Hindlimb muscle (tissue), 1 donor: ENCODE measurements at regions not wholly inside any gene's neighbourhood (a gene's known extent, or its start where the extent isn't known, plus 50 kb on each side); places are given as distances from the start of the nearest gene placed in this dataset.
A peak's percentile ranks its signal among the peaks of the same experiment; 100 is the strongest.

Source experiments
- DNase-seq: peaks from one replicate; pipeline ENCODE4 v3.0.0-alpha.2; 2013

DNA sequence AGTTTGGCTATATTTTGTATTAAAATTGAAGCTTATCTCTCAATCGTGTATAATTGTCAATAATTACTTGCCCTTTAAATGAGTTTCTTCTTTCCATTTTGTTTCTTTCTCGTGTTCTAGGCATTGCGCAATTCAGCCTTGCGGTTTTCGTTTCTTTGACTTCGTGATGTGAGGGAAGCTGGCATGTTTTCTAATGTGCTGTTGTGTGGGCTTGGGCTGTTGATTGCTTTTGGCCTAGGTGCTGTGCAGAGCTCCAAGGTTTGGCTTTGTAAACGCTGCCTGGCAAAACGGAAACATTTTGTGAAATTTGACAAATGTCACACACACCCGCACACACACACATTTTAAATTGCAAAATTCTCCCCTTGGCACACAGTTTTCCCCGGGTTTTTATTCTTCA lies 242.6 kb upstream of the TCF4 start:
- DNase-seq: no peak

DNA sequence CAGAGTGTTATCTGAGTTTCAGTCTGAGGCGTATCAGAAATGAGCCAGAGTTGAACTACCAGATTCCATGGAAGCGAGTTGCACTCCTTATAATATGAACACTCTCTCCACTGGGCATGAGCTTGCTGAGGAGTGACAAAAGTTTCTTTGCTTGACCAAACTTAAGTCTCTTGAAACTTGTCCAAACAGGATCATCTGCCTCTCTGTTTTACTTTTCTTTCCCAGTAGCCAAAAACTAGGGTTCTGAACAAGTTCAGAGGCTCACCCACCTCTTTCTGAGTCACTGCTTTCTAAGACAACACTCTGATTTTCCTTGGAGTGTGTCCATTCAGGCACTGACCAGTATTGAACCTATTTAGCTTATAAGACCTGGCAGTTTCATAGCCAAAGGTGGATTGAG lies 233.2 kb upstream of the TCF4 start:
- DNase-seq: no peak

DNA sequence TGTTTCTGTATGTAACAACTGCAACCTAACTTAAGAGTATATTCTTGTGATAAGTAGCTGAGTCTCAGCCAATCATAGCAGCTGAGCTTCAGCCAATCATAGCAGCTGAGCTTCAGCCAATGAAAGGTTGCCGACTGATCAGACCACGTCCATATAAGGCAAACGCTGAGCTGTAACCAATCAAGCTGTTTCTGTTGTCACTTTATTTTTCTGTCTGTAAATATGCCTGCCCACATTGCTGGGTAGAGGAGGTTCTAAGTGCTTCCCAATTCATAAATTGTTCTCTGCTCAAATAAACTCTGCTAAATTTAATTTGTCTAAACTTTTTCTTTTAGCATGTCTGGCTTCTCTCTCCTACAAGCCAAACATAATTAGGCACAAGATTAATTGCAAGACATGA lies 231.5 kb upstream of the TCF4 start:
- no peak for DNase-seq

DNA sequence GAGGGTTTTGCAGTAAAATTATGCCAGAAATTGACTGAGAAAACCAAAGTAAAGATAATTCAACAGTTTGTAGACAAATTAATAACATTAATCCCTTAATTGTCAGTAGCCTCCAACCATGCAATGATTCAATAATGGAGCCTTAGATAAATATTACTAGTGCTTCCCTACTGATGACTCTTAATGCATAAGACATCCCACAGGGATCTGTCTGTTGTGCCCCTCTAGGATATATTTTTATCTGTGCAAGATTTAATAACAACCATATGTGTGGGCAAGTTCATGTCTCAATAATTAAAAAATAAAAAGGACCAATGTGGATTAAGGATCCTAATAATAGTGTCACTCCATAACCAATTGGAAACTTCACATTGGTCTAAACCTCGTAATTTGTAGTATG lies 230.3 kb upstream of the TCF4 start:
- no peak for DNase-seq

DNA sequence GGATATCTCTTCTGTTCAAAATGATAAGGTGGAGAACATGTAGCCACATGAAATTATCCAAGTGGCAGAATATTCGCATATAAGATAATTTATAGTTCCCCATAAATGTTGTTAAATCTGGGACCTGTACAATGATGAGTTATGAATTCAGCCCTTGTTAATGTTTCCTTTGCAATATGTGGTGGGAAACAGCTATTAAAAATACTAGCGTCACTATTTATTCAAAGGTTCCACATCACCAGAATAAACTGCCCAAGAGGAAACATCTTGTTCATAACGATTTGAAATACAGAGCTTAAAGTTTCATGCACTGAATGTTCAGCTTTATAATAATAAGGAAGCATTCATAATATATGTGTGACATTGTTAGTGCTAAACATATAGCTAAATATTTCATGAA lies 223.9 kb upstream of the TCF4 start:
- DNase-seq: no peak

DNA sequence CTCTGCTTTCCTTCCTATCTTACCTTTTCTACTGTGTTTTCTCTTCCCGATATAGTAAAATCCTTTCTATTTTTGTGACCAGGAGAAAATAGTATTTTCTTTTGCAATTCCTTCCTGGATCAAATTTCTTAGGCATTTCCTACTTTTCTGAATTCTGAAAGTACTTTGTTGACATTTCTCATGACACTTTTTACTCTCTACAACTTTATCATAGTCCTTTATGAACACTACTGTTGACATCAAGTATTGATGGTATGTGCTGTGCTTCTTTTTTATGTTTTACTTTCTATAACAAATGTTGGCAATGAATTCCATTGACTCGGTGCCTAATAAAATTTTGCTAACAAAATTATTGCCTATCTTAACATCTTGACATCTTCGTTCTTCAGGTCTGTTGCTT lies 217.7 kb upstream of the TCF4 start:
- no peak for DNase-seq

DNA sequence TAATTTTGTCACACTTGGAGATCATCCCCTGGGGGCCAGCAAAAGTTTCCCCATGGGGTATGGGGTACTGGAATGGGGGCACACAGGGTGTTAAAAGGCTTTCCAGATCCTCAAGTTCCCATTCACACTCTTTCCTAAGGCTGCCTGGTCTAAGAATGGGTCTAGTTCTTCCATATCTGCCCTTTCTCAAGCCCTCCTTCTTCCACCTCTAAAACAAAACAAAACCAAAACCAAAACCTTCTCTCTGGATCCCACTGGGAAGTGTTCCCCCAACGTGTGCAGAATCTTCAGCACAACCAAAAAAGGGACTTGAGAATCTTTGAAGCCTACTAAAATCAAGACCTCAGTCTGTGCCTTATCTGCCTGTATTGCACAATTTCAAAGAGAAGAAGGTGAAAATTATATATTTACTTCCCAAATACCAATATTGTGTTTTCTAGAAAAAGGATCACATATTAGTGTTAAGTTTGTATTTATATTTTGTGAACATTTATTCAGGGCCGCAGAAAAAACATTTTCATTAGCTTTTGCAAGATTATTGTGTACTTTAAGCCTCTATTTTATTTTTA lies 207.2 kb upstream of the TCF4 start:
- DNase-seq: no peak

DNA sequence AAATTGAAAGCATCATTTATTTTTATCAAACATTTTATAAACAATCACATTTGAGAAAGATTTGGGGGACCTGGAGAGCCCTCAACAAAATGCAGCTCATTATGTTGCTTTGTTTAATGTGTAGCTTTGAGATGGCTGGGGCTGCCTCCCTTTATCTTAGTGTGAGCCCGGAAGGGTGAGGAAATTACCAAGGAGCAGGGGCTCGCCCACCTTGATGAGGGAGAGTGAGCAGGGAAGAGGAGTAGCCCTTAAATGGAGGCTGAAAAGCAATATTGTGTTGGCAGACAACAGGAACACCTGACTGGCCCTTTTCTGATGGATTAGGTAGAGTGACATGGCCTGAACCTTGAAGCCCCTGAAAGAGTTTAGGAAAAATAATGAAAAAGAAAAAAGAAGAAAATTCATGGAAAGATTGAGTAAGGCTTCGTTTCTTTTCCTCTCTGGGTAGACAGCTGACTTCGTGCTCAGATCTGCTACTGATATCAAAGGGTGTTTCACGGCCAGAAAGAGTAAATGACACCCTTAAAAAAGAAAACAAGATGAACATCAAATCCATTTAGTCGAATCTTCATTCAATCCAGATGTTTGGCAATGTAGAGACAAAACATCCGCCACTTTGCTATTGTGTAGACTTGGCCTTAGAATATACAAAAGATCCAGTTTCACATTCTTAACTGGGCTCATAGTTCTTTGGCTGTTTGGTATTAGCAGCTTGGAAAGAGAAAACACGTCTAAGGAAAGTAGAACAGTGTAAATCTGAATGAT lies 206.5 kb upstream of the TCF4 start:
- DNase-seq: peak; percentile 42

DNA sequence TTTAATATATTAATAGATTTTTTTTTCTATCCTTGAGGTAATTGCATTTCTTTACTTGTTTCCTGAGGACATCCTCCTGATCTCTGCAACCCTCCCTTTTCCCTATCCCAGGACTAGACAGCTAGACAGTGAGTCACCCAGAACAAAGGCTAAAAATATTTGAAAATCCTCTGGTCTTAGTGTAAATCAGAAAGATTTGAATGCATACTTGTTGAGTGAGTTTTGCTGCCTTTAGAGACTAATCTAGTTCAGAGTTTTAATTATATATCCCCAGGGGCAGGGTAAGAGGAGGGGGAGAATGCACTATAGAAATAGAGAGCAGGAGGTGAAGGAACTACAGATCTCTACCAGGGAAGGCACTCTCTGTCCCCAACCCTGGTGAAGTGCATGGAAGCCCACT lies 202.3 kb upstream of the TCF4 start:
- DNase-seq: no peak

DNA sequence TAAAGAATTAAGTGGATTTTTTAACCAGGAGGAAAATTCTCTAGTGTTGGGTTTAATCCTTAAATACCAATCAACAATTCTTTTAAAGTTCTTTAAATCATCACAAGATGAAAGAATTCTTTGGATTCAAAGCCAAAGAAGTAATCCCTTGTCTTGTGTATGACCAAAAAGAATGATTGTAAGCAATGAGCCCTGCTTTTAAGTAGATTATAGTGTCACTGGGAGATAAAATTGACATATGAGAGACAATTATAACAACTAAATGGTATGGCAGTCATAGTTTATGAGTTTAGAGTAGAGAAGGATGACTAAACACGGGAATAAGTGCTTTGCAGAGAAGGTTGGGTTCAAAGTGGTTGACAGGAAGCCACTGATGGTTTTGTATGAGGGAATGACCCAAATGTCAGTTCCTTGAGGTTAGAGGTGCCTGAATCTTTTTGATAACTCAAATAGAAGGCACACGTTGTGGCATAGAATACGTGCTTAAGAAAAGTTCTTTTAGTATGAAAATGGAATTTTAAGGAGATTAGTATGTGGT lies 199.6 kb upstream of the TCF4 start:
- no peak for DNase-seq

DNA sequence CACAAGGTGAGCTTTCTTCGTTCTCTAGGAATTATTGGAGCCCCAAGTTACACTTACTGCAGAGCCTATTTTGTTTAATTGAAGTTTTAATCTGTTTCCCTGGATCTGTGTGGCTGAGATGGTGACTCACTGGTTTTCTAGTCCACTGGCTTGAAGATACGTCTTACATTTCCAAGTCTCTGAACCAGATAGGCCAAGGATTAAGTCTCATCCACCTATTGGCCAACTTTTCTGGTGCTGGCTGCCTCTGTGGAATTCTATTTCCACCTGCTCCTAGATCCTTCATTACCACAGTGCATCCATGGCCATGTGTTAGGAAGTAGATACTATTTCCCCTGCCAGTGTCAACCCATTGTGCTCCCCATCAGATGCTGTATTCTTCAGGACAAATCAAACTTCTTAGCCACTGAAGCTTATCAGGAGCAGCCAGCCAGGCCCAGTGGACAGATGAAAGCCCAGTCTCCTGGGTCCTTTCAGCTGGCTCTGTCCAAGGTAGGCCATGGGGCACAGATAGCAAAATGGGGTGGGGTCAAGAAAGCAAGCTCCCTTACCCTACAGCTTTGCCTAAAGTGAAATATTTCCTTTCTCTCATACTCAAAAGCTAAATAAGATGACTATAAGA lies 198.8 kb upstream of the TCF4 start:
- no peak for DNase-seq

DNA sequence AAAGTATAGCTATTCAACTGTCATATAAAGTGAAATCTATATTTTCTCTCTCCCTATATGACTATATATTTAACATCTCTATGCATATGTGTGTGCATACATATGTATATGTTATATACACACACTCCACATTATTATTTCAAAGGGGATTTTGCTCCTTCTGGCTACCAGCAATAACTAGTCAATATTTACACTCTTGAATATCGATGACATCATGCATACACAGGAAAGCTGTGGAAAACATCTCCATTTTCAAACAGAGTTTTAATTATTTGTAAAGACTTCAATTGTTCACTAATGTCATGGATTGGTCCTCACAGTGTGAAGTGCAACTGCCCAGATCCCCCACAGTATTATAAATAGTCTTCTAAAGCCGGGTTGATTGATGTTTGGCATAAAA lies 195.9 kb upstream of the TCF4 start:
- DNase-seq: no peak

DNA sequence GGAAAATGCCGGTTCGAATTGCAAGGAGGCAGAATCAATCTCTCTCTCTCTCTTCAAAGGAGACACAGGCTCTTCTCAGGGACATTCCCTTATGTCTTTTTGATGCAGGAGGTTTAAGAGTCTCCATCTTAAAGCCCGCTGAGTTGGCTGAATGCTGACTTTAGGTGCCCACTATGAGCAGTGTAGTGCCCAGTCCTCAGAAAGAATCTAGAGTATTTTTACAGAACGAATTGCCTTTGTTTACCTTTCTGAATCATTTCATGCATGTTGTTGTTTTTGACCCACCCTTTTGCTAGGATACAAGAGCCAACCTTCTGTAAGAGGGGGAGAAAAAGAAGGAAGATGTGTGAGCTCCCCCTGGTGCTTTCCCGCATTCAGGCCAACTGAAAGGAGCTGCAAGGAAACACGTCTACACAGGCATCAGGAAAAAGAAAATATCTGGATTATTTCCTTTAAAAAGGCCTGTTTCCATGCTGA lies 193.5 kb upstream of the TCF4 start:
- DNase-seq: peak; percentile 57

DNA sequence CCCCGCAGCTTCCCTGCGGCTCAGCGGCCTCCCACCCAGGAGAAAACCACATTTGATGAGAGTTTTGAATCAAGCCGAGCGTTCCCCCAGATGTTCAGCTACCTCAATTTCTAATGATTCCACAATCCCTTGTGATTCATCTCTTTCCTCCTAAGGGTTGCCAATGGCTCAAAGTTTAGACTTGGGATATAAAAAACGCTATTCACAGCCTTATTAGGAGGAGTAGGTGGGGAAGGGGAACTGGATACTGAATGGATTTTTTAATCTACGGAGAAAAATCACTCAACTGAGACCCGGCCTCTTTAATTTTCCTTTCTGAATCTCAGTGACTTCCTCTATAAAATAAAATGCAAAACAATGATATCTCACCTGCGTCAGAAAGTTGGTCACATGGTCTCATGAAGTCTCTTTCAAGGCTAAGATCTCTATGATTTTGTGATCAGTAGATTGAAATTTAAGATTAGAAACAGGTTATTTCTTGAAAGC lies 192.6 kb upstream of the TCF4 start:
- no peak for DNase-seq

DNA sequence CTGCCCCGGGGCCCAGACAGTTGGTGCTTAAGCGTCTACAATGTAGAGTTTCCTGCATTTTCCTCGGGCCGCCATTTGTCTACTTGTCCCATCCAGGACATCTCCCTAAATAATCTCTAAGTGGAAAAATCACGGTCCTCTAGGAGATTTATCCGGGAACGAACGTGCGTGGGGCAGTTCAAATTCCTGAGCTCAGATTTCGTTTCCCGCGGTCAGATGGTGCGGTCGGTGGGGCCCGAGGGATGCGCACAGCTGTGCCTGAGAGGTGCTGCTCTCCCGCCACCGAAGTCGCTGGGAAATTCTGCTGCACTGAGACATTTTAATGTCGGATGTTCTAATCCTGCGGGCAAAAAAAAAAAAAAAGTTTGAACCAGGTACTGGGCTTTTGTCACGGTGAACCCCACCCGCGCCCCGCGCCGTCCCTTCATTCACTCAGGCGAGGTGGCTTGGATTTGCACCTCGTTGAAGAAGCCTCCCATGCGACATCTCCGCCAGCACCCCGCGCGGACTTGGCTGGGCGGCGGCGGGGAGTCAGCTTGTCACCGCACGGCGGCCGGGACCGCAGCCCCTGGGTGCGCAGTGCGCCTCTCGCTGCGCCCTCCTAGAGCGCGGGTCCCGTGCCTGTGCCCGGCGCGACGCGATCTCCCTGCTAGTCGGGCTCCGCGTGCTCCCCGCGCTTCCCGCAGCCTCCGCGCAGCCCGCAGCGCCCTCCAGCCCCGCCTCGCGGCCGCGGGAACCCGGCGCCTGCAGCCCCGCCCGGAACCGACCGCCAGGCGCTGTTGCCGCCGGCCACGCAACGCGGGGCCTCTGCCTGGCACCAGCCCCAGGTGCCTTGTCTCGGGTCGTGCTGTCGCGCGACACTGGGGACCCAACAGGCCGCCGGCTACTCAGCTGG lies 191.9 kb upstream of the TCF4 start:
- DNase-seq: peak; percentile 73

DNA sequence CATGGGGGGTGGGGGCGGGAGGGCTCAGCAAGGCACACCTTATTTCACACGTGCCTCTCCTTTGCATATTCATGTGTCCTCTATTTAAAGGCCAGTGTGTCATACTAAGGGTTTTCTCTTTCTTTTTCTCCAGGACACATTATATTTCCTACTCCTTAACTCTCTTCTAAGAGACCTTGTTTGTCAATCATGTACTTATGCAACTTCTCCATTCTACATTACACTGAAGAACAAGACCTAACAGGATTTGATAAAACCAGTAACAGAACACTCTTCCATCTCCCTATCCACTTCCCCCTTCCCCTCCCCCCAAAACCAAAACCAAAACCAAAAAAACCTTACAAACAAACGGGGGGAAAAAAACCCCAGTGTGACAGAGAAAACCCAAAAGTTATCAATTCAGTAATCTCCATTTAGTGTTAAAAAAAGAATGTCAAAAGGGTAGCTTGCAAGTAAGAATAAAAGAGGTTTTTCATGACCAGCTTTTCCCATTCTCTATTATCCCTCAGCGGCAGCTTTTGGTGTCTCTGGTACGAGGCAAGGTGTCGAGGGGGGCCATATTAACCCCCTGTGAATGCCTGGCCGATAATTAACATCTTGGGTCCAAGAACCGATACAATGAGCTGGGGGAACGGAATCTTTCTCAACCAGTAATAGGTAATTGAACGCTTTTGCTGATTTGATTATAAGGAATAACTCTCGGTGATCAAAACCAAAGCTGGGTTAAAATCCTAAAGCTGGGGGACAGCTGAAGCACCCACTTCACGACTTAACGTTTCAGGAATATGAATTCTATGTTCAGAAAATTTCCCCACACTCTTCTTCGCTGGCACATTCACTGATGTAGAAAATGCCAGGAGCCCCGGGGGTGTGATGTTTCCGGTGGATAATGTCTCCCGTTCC lies 191.0 kb upstream of the TCF4 start:
- peak; percentile 20 for DNase-seq

DNA sequence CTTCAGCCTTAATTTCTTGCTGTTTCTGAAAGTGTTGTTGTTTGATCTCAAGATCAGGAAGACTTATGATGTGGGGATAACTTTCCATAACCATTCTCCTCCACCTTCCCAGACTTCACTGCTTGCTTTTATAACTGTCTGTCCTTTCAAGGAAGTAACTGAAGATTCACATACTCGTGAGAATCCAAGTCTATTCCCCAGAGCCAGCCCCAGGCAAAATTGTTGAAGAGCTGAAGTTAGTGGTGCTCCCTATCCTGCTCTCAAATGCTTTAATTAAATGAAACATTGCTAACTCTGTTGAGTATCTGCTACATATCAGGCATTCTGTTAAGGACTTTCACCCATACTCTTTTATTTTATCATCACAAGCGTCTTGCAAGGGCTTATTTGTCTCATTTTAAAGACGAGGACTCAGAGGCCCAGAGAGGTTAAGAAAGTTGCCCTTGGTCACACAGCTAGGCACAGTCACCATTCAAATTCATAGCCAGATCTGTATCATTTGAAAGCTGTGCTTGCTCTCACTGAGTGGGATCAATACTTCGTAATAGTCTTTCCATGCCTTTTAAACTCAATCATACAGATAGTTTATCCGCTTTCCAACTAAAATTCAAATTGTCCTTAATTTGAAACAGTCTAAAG lies 189.8 kb upstream of the TCF4 start:
- peak; percentile 17 for DNase-seq

DNA sequence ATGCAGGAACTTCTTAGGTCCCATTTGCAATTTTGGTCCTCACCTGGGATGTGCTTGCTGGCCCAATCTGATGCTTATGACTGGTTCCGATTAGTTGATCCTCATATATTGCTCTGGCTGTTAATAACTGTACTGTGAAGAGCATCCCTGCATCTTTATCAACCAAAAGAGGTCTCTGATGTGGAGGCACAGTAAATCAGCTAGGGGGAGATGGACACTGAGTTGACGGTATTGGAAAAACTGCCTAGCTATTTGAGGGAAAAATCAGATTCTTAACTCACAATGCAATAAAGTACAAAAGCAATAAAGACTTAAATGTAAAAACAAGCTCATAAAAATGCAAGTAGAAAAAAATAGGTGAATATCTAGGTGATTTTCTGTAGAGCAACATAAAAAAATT lies 188.0 kb upstream of the TCF4 start:
- no peak for DNase-seq

DNA sequence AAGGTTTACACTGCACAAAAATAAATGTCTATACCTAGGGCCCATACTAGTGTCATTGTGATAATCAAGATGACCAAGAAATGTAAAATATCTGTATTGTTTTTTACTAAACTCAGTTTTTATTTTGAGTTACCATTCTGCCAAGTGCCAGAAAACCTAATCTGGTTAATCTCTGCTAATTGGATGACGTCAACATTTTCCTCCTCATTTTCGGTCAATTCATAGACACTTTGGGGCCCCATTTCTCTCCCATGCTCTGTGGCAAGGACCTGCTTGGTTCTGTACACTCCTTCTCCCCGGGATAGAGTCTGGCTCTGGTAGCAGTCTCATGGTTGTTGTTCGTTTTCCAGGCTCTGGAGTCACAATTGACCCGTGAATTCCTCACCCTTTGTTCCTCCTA lies 186.5 kb upstream of the TCF4 start:
- DNase-seq: no peak

DNA sequence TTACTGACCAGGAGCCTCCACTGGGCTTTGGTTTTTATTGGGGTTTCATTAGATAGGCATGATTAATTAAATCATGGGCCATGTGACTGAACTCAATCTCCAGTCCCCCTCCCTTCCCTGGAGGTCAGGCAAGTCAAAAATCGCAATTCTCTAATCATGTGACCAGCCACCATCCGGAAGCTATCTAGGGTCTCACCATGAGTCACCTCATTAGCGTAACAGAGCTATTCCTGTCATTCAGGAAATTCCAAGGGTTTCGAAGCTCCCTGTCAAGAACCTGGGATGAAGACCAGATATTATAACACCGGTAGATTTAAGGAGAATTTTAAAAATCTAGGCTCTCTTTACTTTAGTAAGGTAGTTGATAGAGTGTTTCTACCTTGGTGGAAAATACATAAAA lies 180.3 kb upstream of the TCF4 start:
- DNase-seq: no peak

DNA sequence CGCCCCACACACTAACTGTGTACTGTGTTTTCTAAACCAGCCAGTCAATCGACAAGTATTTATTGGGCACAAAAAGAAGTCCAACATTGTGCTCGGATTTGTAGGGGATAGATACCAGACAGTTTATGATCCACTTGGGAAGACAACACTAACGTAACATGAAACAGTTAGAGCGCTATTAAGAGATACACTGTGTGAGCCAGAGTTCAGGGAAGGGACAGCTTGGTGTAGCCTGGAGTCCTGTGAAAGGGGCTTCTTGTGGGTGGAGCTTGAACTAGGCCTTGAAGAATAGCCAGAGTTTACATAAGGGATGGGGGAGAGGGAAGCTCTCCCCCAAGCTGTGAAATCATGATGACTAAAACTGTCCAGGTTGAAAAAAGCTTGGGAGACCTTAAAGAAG lies 176.4 kb upstream of the TCF4 start:
- peak; percentile 26 for DNase-seq
